Mesendoderm (in vitro differentiated cells): ENCODE measurements at regions not wholly inside any gene's neighbourhood (a gene's known extent, or its start where the extent isn't known, plus 50 kb on each side); places are given as distances from the start of the nearest gene placed in this dataset.

Source experiments
- DNase-seq: peaks from one replicate; pipeline ENCODE4 v3.0.0; 2013
- H2AK5ac ChIP-seq: 2 replicates; pipeline ENCODE4 v1.6.1; 2013; ENCODE audit warnings: low read length, inconsistent platforms
- H2BK120ac ChIP-seq: 2 replicates; pipeline ENCODE4 v1.6.1; 2013; ENCODE audit warnings: low read depth, mild to moderate bottlenecking, low read length, moderate library complexity, mixed read lengths
- H2BK15ac ChIP-seq: replicated peaks from 2 replicates; pipeline ENCODE4 v1.6.1; 2013; ENCODE audit warnings: low read depth, mild to moderate bottlenecking, moderate library complexity
- H2BK5ac ChIP-seq: 2 replicates; pipeline ENCODE4 v1.6.1; 2013; ENCODE audit warnings: low read length, inconsistent platforms
- H3K18ac ChIP-seq: 2 replicates; pipeline ENCODE4 v1.6.1; 2013; ENCODE audit warnings: mild to moderate bottlenecking, low read length, mixed read lengths
- H3K23ac ChIP-seq: one replicate; pipeline ENCODE4 v1.6.1; 2013; ENCODE audit warnings: low read length
- H3K27ac ChIP-seq: 2 replicates; pipeline ENCODE4 v1.5.1; 2013; ENCODE audit warnings: low read depth, mild to moderate bottlenecking, inconsistent platforms, low read length, moderate library complexity
- H3K27me3 ChIP-seq: 2 replicates; pipeline ENCODE4 v1.6.1; 2013; ENCODE audit warnings: low read length, control low read depth, mild to moderate bottlenecking, inconsistent platforms; ENCODE audit not compliant: insufficient read depth, poor library complexity
- H3K36me3 ChIP-seq: 2 replicates; pipeline ENCODE4 v1.6.1; 2013; ENCODE audit warnings: low read length, inconsistent platforms; ENCODE audit not compliant: control insufficient read depth, insufficient read depth
- H3K4ac ChIP-seq: one replicate; pipeline ENCODE4 v1.6.1; 2013; ENCODE audit warnings: low read depth, mild to moderate bottlenecking, low read length, moderate library complexity
- H3K4me1 ChIP-seq: 2 replicates; pipeline ENCODE4 v1.6.1; 2013; ENCODE audit warnings: low read depth, low read length, inconsistent platforms; ENCODE audit not compliant: control insufficient read depth
- H3K4me2 ChIP-seq: 2 replicates; pipeline ENCODE4 v1.6.1; 2013; ENCODE audit warnings: low read length
- H3K4me3 ChIP-seq: 2 replicates; pipeline ENCODE4 v1.5.1; 2013; ENCODE audit warnings: mild to moderate bottlenecking, low read length
- H3K56ac ChIP-seq: one replicate; pipeline ENCODE4 v1.6.1; 2013; ENCODE audit warnings: low read length
- H3K79me1 ChIP-seq: 2 replicates; pipeline ENCODE4 v1.6.1; 2013; ENCODE audit warnings: low read length, inconsistent platforms
- H3K79me2 ChIP-seq: 2 replicates; pipeline ENCODE4 v1.6.1; 2013; ENCODE audit warnings: mild to moderate bottlenecking, low read length; ENCODE audit not compliant: control insufficient read depth, insufficient read depth
- H3K9ac ChIP-seq: 2 replicates; pipeline ENCODE4 v1.6.1; 2013; ENCODE audit warnings: low read length, inconsistent platforms
- H4K5ac ChIP-seq: one replicate; pipeline ENCODE4 v1.6.1; 2013; ENCODE audit warnings: low read length
- H4K8ac ChIP-seq: one replicate; pipeline ENCODE4 v1.6.1; 2013; ENCODE audit warnings: low read depth, mild to moderate bottlenecking, control low read depth, low read length, moderate library complexity
- WGBS: extraction: QIAGEN DNeasy Blood & Tissue Kit; methylation state at CpG from one replicate; pipeline ENCODE4 v1.1.7; 2013; ENCODE audit warnings: low lambda C conversion rate, missing lambda C conversion rate; ENCODE audit not compliant: insufficient coverage; ENCODE audit errors: extremely low coverage; 5-methylcytosine and 5-hydroxymethylcytosine counted together

- Histone ChIP-seq H3K27me3 (no peaks in the 10 kb centered on the region), H4K8ac (no peak overlapping the region), H2BK5ac (no peak overlapping the region), H3K4me3 (no peak overlapping the region), H2BK15ac (no peak overlapping the region), H2AK5ac (no peak overlapping the region), H3K9ac (no peak overlapping the region), H4K5ac (no peak overlapping the region), H3K23ac (no peak overlapping the region), H3K36me3 (no peaks in the 10 kb centered on the region), H3K4ac (no peak overlapping the region), H3K79me2 (no peaks in the 10 kb centered on the region), H2BK120ac (no peak overlapping the region), H3K4me1 (no peaks in the 10 kb centered on the region), H3K27ac (no peak overlapping the region), H3K79me1 (no peaks in the 10 kb centered on the region), H3K18ac (no peak overlapping the region), H3K4me2 (no peak overlapping the region), H3K56ac (no peak overlapping the region)
- no CpG with 5 or more reads among the region's 3 CpGs for WGBS
- DNase-seq = no peak
Observed at GRCh38 chr1:63230722-63231121, 91.6 kb upstream of the FOXD3 start.

DNA sequence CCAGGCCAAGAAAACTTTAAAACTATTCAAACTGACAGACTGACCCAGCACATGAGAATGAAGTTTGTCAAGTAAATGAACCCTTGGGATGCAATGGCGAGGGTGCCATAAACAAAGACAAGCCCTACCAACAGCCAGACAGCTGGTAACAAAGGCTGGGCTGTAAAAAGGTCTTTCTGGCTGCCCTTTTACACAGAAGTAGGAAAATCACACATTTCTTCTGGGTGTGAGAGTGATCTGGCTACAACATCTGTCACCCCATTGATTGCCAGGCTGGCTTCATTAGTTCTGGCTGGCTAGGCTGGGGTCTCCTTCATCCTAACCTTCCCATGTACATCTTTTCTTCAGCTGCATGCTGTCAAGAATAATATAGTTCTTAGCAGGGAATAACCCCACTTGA, 83.6 kb upstream of the FOXD3 start:
- H3K4me2 ChIP-seq = no peak overlapping the region
- H3K18ac ChIP-seq = no peak overlapping the region
- H3K27me3 ChIP-seq = no peaks in the 10 kb centered on the region
- H3K4ac ChIP-seq = no peak overlapping the region
- no peaks in the 10 kb centered on the region for H3K79me2 ChIP-seq
- no peaks in the 10 kb centered on the region for H3K4me1 ChIP-seq
- no peak overlapping the region for H3K27ac ChIP-seq
- no peaks in the 10 kb centered on the region for H3K79me1 ChIP-seq
- WGBS = no CpG with 5 or more reads among the region's 1 CpG
- no peak overlapping the region for H4K8ac ChIP-seq
- H2BK5ac ChIP-seq = no peak overlapping the region
- H3K56ac ChIP-seq = no peak overlapping the region
- H2BK15ac ChIP-seq = no peak overlapping the region
- no peaks in the 10 kb centered on the region for H3K36me3 ChIP-seq
- no peak overlapping the region for H2AK5ac ChIP-seq
- no peak overlapping the region for H3K9ac ChIP-seq
- no peak overlapping the region for H3K4me3 ChIP-seq
- no peak overlapping the region for H3K23ac ChIP-seq
- no peak for DNase-seq
- H2BK120ac ChIP-seq = no peak overlapping the region
- H4K5ac ChIP-seq = no peak overlapping the region

DNA sequence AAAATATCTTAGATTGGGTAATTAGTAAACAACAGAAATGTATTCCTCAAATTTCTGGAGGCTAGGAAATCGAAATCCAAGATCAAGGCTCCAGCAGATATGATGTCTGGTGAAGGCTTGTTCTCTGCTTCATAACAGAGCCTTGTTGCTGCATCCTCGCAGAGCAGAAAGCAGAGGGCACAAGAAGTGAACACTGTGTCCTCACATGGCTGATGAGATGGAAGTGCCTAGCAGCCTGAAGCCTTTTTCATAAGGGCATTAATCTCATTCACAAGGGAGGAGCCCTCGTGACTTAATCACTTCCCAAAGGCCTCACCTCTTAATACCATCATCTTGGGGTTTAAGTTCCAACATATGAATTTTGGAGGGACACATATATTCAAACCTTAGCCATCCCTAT, 77.2 kb upstream of the FOXD3 start:
- no CpG with 5 or more reads among the region's 3 CpGs for WGBS
- Histone ChIP-seq H3K36me3 (no peaks in the 10 kb centered on the region), H2BK15ac (no peak overlapping the region), H3K79me2 (no peaks in the 10 kb centered on the region), H3K4ac (no peak overlapping the region), H4K5ac (no peak overlapping the region), H4K8ac (no peak overlapping the region), H3K56ac (no peak overlapping the region), H3K18ac (no peak overlapping the region), H2BK5ac (no peak overlapping the region), H3K4me1 (no peaks in the 10 kb centered on the region), H3K9ac (no peak overlapping the region), H3K27ac (no peak overlapping the region), H3K4me3 (no peak overlapping the region), H3K79me1 (no peaks in the 10 kb centered on the region), H3K27me3 (no peaks in the 10 kb centered on the region), H3K4me2 (no peak overlapping the region), H2AK5ac (no peak overlapping the region), H2BK120ac (no peak overlapping the region), H3K23ac (no peak overlapping the region)
- DNase-seq = no peak

GRCh38 chr1:63248216-63248615, 74.2 kb upstream of the FOXD3 start:
- Histone ChIP-seq H3K9ac (no peak overlapping the region), H2BK5ac (no peak overlapping the region), H3K36me3 (no peaks in the 10 kb centered on the region), H3K4ac (no peak overlapping the region), H3K56ac (no peak overlapping the region), H3K79me2 (no peaks in the 10 kb centered on the region), H3K27ac (no peak overlapping the region), H3K18ac (no peak overlapping the region), H3K79me1 (no peaks in the 10 kb centered on the region), H2AK5ac (no peak overlapping the region), H3K4me2 (no peak overlapping the region), H4K8ac (no peak overlapping the region), H3K4me3 (no peak overlapping the region), H2BK15ac (no peak overlapping the region), H2BK120ac (no peak overlapping the region), H3K4me1 (no peaks in the 10 kb centered on the region), H4K5ac (no peak overlapping the region), H3K27me3 (no peaks in the 10 kb centered on the region), H3K23ac (no peak overlapping the region)
- DNase-seq = peak; percentile 13
- no CpG with 5 or more reads among the region's 1 CpG for WGBS

- H3K4me3 ChIP-seq = no peak overlapping the region
- H3K23ac ChIP-seq = no peak overlapping the region
- no peaks in the 10 kb centered on the region for H3K36me3 ChIP-seq
- no peak overlapping the region for H4K8ac ChIP-seq
- H3K18ac ChIP-seq = no peak overlapping the region
- H3K27ac ChIP-seq = no peak overlapping the region
- H2BK15ac ChIP-seq = no peak overlapping the region
- H2AK5ac ChIP-seq = no peak overlapping the region
- H3K4ac ChIP-seq = no peak overlapping the region
- H3K79me1 ChIP-seq = no peaks in the 10 kb centered on the region
- no peak overlapping the region for H3K56ac ChIP-seq
- no peak overlapping the region for H2BK5ac ChIP-seq
- H3K27me3 ChIP-seq = no peaks in the 10 kb centered on the region
- H4K5ac ChIP-seq = no peak overlapping the region
- no peaks in the 10 kb centered on the region for H3K4me1 ChIP-seq
- H2BK120ac ChIP-seq = no peak overlapping the region
- H3K79me2 ChIP-seq = no peaks in the 10 kb centered on the region
- no peak overlapping the region for H3K9ac ChIP-seq
- no CpG with 5 or more reads among the region's 1 CpG for WGBS
- H3K4me2 ChIP-seq = no peak overlapping the region
- DNase-seq = no peak
Observed at GRCh38 chr1:63255153-63255552, 67.2 kb upstream of the FOXD3 start.

DNA sequence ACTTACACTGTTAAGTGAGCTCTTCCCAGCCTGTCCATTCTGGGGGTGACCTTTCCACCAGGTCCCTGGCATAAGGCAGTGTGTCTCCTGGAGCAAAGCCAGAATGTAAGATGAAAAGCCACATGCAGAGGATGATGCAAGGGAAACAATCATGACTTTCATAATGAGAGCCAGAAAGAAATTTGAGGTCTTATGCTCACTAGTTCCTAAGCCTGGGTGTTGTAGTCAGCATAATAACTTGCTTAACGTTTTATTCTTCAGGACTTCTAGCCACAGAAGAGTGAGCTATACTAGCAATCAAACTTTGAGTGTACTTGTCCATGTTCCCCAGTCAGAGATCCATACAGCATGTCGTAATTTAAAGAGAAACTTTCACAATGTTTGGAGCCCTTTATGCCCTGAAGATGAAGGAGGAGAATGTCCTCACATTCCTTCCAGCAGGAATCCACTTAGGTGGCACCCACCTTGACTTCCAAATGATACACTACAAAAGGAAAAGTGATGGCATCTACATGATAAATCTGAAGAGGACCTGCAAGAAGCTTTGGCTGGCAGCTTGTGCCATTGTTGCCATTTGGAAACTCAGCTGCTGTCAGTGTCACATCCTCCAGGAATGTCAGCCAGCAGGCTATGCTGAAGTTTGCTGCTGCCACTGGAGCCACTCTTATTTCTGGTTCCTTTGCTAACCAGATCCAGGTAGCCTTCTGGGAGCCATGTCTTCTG, 60.5 kb upstream of the FOXD3 start:
- H4K5ac ChIP-seq = no peak overlapping the region
- DNase-seq = peak; percentile 11

More for the DNA sequence above, 60.5 kb upstream of the FOXD3 start:
- no peaks in the 10 kb centered on the region for H3K27me3 ChIP-seq
- H3K79me1 ChIP-seq = no peaks in the 10 kb centered on the region
- H2BK120ac ChIP-seq = no peak overlapping the region
- no peak overlapping the region for H4K8ac ChIP-seq
- H3K4me1 ChIP-seq = no peaks in the 10 kb centered on the region
- no peak overlapping the region for H3K27ac ChIP-seq
- H3K18ac ChIP-seq = no peak overlapping the region
- H3K9ac ChIP-seq = no peak overlapping the region
- H3K79me2 ChIP-seq = no peaks in the 10 kb centered on the region
- no peak overlapping the region for H3K56ac ChIP-seq
- no peak overlapping the region for H3K23ac ChIP-seq
- H3K4me3 ChIP-seq = no peak overlapping the region
- no peak overlapping the region for H3K4ac ChIP-seq
- H3K36me3 ChIP-seq = no peaks in the 10 kb centered on the region
- no peak overlapping the region for H2BK15ac ChIP-seq
- no peak overlapping the region for H2BK5ac ChIP-seq
- WGBS = no CpG with 5 or more reads among the region's 2 CpGs
- H3K4me2 ChIP-seq = no peak overlapping the region
- H2AK5ac ChIP-seq = no peak overlapping the region
